ENCODE measurements at regions not wholly inside any gene's neighbourhood (a gene's known extent, or its start where the extent isn't known, plus 50 kb on each side); places are given as distances from the start of the nearest gene placed in this dataset.

GRCh38 chr2:105571445-105571987, 172.7 kb upstream of the FHL2 start:
- no peak for DNase-seq (ENCODE audit: low read depth in 2 of 2)

DNA sequence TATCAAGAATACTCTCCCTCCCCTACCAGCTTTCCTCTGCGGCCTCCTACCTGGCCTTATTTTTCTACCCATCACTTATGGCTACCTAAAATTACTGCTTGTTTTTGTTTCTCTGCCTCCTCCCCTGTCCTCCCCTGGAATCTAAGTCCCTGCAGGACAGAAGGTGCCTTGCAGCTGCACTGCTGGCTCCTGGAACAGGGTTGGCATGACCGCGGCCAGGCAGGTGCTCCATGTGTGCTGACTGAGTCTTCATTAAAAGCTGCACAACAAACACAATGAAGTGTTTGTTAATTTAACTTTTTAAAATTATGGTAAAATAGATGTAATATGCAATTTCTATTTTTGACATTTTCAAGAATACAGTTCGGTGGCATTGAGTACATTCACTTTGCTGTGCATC, 171.9 kb upstream of the FHL2 start:
- DNase-seq (ENCODE audit: low read depth in 2 of 2), result no peak

DNA sequence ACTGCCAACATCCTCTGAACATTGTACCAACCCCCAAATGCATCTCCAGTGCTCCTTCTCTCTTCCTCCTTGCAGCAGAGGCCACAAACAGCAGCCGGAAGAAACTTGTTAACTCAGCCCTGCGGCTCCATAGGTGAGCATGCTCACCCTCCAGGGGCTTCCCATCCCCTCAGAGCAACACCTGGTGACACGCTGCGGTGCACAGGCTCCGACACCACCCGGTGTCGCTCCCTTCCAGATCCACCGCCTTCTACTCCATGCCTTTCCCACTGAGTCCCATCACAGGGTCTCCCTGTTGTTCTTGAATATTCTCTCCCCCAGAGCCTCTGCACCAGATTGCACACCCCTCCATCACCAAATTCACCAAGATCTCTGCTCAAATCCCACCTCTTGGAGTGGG, 171.5 kb upstream of the FHL2 start:
- no peak for DNase-seq (ENCODE audit: low read depth in 2 of 2)

DNA sequence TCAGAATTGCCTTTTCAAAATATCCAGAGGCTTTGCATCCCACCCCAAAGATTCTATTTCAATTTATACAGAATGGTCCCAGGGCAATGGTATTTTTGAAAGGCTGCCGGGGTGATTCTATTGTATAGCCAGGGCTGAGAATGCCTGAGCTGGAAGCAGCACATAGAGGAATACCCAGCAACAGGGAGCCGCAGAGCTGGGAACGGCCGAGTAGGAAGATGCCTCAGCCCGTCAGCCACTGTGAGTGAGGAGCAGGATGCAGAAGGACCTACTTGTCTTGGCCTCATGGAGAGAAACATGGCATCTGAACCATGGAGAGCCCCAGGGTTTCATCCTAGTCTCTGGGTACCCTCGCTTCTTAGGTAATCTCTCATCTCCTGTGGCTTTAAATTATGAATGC, 170.8 kb upstream of the FHL2 start:
- DNase-seq (ENCODE audit: low read depth in 2 of 2), result no peak

- no peak for DNase-seq (ENCODE audit: low read depth in 2 of 2)
These were observed 169.2 kb upstream of the FHL2 start for GRCh38 chr2:105567996-105568494.

DNA sequence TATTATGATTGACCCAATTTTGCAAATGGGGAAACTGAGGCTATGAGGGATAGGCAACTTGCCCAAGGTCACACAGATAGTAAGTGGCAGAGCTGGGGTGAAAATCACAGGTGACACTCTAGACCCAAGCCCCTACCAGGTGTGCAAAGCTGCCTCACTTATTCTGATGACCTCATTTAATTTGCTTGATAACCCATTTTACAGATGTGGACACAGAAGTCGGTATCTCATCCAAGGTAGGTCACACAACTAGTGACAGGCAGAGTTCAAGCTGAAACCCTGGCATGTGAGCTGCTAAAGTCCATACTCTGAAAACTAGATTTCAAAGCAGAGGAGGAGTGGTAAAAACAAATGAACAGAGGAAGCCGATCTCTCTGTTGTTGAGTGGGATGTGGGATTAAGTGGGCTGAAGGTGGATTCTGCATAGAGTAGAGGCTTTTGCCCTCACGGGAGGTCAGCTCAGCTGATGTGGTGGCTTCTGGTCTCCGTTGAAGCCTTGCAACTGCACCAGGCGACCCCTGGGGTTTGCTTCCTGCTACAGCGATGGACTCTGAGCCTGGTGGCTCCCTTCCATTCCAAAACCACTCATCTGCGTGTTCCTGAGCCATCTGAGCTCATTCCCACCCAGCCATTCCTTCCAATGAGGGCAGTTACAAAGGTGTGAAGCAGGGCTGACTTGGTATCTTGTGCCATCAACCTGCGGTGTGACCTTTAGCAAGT, 164.3 kb upstream of the FHL2 start:
- no peak for DNase-seq (ENCODE audit: low read depth in 2 of 2)

GRCh38 chr2:105561401-105561800, 162.6 kb upstream of the FHL2 start:
- no peak for DNase-seq (ENCODE audit: low read depth in 2 of 2)

GRCh38 chr2:105560157-105560556, 161.3 kb upstream of the FHL2 start:
- DNase-seq (ENCODE audit: low read depth in 2 of 2), result no peak

GRCh38 chr2:105557021-105557920, 158.4 kb upstream of the FHL2 start:
- DNase-seq (ENCODE audit: low read depth in 2 of 2), result no peak

DNA sequence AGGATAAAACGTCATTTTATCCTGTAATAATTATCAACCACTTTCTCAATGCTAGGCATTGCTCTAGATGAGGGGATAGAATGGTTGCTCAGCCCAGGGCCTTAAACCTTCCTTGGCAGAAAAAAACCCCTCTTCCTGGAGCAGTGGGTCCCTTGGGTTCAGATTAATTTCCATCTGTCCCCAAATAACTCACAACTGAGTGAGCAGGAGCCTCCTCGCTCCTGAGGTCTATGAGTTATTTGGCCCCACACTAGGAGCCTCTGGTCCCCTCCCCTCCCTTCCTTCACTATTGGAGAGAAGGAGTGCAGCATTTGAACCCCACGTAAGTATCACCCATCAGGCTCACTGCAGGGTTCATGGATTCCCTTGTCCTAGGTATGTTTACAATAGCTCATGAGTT, 157.5 kb upstream of the FHL2 start:
- no peak for DNase-seq (ENCODE audit: low read depth in 2 of 2)

GRCh38 chr2:105554235-105554634, 155.4 kb upstream of the FHL2 start:
- DNase-seq (ENCODE audit: low read depth in 2 of 2), result no peak

- DNase-seq (ENCODE audit: low read depth in 2 of 2), result no peak
These were observed 154.8 kb upstream of the FHL2 start for GRCh38 chr2:105553538-105554196.

DNA sequence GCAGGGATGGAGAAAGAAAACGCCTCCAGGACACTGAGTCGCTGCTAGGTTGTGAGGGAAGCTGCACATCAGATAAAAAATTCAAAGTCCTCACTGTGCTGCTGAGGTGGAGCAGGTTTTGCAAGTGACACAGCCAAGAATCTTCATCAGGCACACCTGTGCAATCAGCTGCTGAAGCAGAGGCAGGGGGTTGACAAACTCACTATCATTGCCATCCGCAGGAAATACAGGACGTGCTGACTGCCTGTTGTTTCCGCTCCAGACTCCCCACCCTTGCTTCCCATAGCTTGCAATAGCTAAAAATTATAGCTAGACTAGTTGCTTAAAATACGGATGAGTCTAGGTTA, 147.8 kb upstream of the FHL2 start:
- DNase-seq (ENCODE audit: low read depth in 2 of 2), result no peak

GRCh38 chr2:105545730-105546627, 147.1 kb upstream of the FHL2 start:
- DNase-seq (ENCODE audit: low read depth in 2 of 2), result peak; percentile 36 to 53

- DNase-seq (ENCODE audit: low read depth in 2 of 2), result no peak
These were observed 145.9 kb upstream of the FHL2 start for GRCh38 chr2:105544591-105545377.

GRCh38 chr2:105541189-105542050, 142.6 kb upstream of the FHL2 start:
- no peak for DNase-seq (ENCODE audit: low read depth in 2 of 2)

DNA sequence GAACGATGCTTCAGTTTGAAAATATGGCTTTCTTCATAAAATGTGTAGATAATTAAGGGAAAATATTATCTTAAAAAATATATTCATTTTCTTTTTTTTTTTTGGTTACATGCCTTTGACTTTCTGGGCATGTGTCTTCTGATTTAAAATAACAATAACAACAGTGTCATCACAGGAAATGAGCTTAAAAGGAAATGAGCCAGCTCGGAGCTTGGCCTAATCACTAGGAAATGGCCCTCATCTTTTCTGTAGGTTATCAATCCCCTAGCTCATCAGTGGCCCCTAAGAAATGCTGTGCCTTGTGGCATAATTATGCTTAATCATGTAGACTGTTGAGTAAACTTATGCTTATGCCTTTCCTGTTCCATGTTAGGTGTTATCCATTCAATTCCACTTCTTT, 141.8 kb upstream of the FHL2 start:
- DNase-seq (ENCODE audit: low read depth in 2 of 2), result no peak

GRCh38 chr2:105539331-105539730, 140.5 kb upstream of the FHL2 start:
- DNase-seq (ENCODE audit: low read depth in 2 of 2), result no peak

DNA sequence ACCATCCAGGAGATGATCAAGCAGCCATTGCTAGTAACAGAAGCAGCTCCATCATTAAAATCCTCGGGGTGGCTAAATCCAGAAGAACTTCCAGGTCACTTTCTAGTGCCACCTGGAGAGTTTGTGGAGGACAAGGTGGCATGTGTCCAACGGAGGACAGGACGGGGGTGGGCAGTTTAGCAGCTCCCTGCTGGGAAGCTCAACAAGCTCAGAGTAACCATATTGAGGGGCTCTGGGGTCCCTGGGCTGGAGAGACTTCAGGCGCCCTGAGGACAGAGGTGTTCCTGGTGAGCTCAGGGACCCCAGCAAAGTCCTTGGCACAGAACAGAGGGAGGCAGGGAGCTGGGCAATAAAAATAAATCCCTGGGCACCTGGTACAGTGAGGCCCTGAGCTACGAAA, 140.0 kb upstream of the FHL2 start:
- DNase-seq (ENCODE audit: low read depth in 2 of 2), result no peak
